C4-2B (cell line): ENCODE measurements at regions not wholly inside any gene's neighbourhood (a gene's known extent, or its start where the extent isn't known, plus 50 kb on each side); places are given as distances from the start of the nearest gene placed in this dataset.

Experiments used
- CTCF ChIP-seq: fragments of 450-650 bp; conservative IDR thresholded peaks from 2 replicates; pipeline ENCODE4 v1.5.1; 2017; ENCODE audit warnings: mild to moderate bottlenecking
- ZFX ChIP-seq: fragments of 450-650 bp; IDR thresholded peaks from 2 replicates; pipeline ENCODE4 v1.6.1; 2017

- TF ChIP-seq CTCF (peak; percentile 16; the same call in 1 of the 2 replicates), ZFX (no peak)
These were observed 112.8 kb upstream of the DMD start for GRCh38 chrX:33324099-33324498.
